ENCODE measurements at regions not wholly inside any gene's neighbourhood (a gene's known extent, or its start where the extent isn't known, plus 50 kb on each side); places are given as distances from the start of the nearest gene placed in this dataset.
A peak's percentile ranks its signal among the peaks of the same experiment; 100 is the strongest.

GRCh38 chr9:107971241-107971640, 481.7 kb upstream of the KLF4 start:
- no peaks in the 10 kb centered on the region for H3K9me3 ChIP-seq (replicated peaks in 1 of 3)
- peak in 3 of 7 donors; percentile 10 to 42 (median 37) for DNase-seq
- intact Hi-C loops (cut with DNase I) = no loop called here
- H3K4me3 ChIP-seq = no peak overlapping the region
- no peaks in the 10 kb centered on the region for H3K27me3 ChIP-seq
- peaks cover 10 to 13% of the 10 kb centered on the region in 2 donors for H3K4me1 ChIP-seq (replicated peaks in 1 of 2)
- peak overlapping the region in 3 of 5 donors; percentile 5 to 19 (median 18) for H3K27ac ChIP-seq
- TF ChIP-seq POLR2A (IDR thresholded peaks at IDR 0.05) = no peak
- TF ChIP-seq CTCF (IDR thresholded peaks at IDR 0.05) = no peak
- no peaks in the 10 kb centered on the region for H3K36me3 ChIP-seq (replicated peaks in 1 of 2)

- Histone ChIP-seq H3K4me1 (replicated peaks in 1 of 2) (peaks cover 10 to 13% of the 10 kb centered on the region in 2 donors), H3K27me3 (no peaks in the 10 kb centered on the region), H3K4me3 (no peak overlapping the region), H3K36me3 (replicated peaks in 1 of 2) (no peaks in the 10 kb centered on the region), H3K27ac (peak overlapping the region in 2 of 5 donors; percentile 18 to 19), H3K9me3 (replicated peaks in 1 of 3) (no peaks in the 10 kb centered on the region)
- WGBS, 4 donors = 47 to 53% (median 50%) methylated on average over 5 of the region's 5 CpGs
- TF ChIP-seq POLR2A (IDR thresholded peaks at IDR 0.05) = no peak
- no peak for TF ChIP-seq CTCF (IDR thresholded peaks at IDR 0.05)
- DNase-seq = no peak
- intact Hi-C loops (cut with DNase I) = no loop called here
These were observed 481.2 kb upstream of the KLF4 start for GRCh38 chr9:107970726-107971125.

GRCh38 chr9:107969727-107970126, 480.2 kb upstream of the KLF4 start:
- no peaks in the 10 kb centered on the region for H3K27me3 ChIP-seq
- no peak for DNase-seq
- TF ChIP-seq CTCF (IDR thresholded peaks at IDR 0.05) (no peak), POLR2A (IDR thresholded peaks at IDR 0.05) (no peak)
- H3K27ac ChIP-seq = no peak overlapping the region
- H3K4me1 ChIP-seq (replicated peaks in 1 of 2) = peaks cover 10 to 13% of the 10 kb centered on the region in 2 donors
- 69 to 83% (median 75%) methylated on average over 8 of the region's 8 CpGs for WGBS, 4 donors
- intact Hi-C loops (cut with DNase I) = no loop called here
- no peaks in the 10 kb centered on the region for H3K36me3 ChIP-seq (replicated peaks in 1 of 2)
- no peaks in the 10 kb centered on the region for H3K9me3 ChIP-seq (replicated peaks in 1 of 3)
- H3K4me3 ChIP-seq = no peak overlapping the region

GRCh38 chr9:107969141-107969540, 479.6 kb upstream of the KLF4 start:
- TF ChIP-seq POLR2A (IDR thresholded peaks at IDR 0.05) = no peak
- no peak for TF ChIP-seq CTCF (IDR thresholded peaks at IDR 0.05)
- Histone ChIP-seq H3K36me3 (replicated peaks in 1 of 2) (no peaks in the 10 kb centered on the region), H3K9me3 (replicated peaks in 1 of 3) (no peaks in the 10 kb centered on the region), H3K4me3 (no peak overlapping the region), H3K27ac (no peak overlapping the region), H3K4me1 (replicated peaks in 1 of 2) (peaks cover 10 to 13% of the 10 kb centered on the region in 2 donors), H3K27me3 (no peaks in the 10 kb centered on the region)
- intact Hi-C loops (cut with DNase I) = no loop called here
- no peak for DNase-seq
- 92 to 96% (median 94%) methylated on average over 5 of the region's 5 CpGs for WGBS, 4 donors

Data from adrenal gland (tissue), 9 donors.